ENCODE measurements at regions not wholly inside any gene's neighbourhood (a gene's known extent, or its start where the extent isn't known, plus 50 kb on each side); places are given as distances from the start of the nearest gene placed in this dataset.

GRCh38 chr16:6206080-6206479 is 1108.5 kb upstream of the EEF2KMT start:
- intact Hi-C loops (cut with DNase I), result no loop called here
- H3K27me3 ChIP-seq, result no peaks in the 10 kb centered on the region
- DNase-seq, result no peak
- H3K27ac ChIP-seq, result no peak overlapping the region
- H3K9me3 ChIP-seq, result peaks cover 0 to 16% (median 0%) of the 10 kb centered on the region in 12 donors
- no peaks in the 10 kb centered on the region for H3K4me1 ChIP-seq
- no peaks in the 10 kb centered on the region for H3K36me3 ChIP-seq
- WGBS, 4 donors, result 46 to 53% (median 51%) methylated on average over 5 of the region's 5 CpGs
- no peak for TF ChIP-seq CTCF (IDR thresholded peaks at IDR 0.05)
- no peak for TF ChIP-seq POLR2A (IDR thresholded peaks at IDR 0.05)
- ATAC-seq, result no peak
- H3K4me3 ChIP-seq, result no peak overlapping the region

GRCh38 chr16:6204945-6205344 is 1107.3 kb upstream of the EEF2KMT start:
- Histone ChIP-seq H3K27ac (no peak overlapping the region), H3K9me3 (peaks cover 0 to 16% (median 0%) of the 10 kb centered on the region in 12 donors), H3K36me3 (no peaks in the 10 kb centered on the region), H3K27me3 (no peaks in the 10 kb centered on the region), H3K4me1 (no peaks in the 10 kb centered on the region), H3K4me3 (no peak overlapping the region)
- no peak for TF ChIP-seq CTCF (IDR thresholded peaks at IDR 0.05)
- no peak for TF ChIP-seq POLR2A (IDR thresholded peaks at IDR 0.05)
- ATAC-seq (no peak), DNase-seq (no peak)
- intact Hi-C loops (cut with DNase I), result no loop called here
- WGBS, 4 donors, result 67 to 82% (median 71%) methylated on average over 2 of the region's 2 CpGs

GRCh38 chr16:6200861-6201260 is 1103.3 kb upstream of the EEF2KMT start:
- no peak overlapping the region for H3K27ac ChIP-seq
- H3K27me3 ChIP-seq, result no peaks in the 10 kb centered on the region
- intact Hi-C loops (cut with DNase I), result no loop called here
- 74 to 88% (median 81%) methylated on average over 6 of the region's 6 CpGs for WGBS, 4 donors
- DNase-seq (no peak), ATAC-seq (no peak)
- H3K36me3 ChIP-seq, result no peaks in the 10 kb centered on the region
- H3K9me3 ChIP-seq, result peaks cover 0 to 16% (median 0%) of the 10 kb centered on the region in 12 donors
- H3K4me3 ChIP-seq, result no peak overlapping the region
- no peaks in the 10 kb centered on the region for H3K4me1 ChIP-seq
- TF ChIP-seq CTCF (IDR thresholded peaks at IDR 0.05), result no peak
- no peak for TF ChIP-seq POLR2A (IDR thresholded peaks at IDR 0.05)

GRCh38 chr16:6200271-6200670 is 1102.7 kb upstream of the EEF2KMT start:
- H3K4me1 ChIP-seq, result no peaks in the 10 kb centered on the region
- DNase-seq (no peak), ATAC-seq (no peak)
- no peaks in the 10 kb centered on the region for H3K36me3 ChIP-seq
- WGBS, 4 donors, result 81 to 87% (median 83%) methylated on average over 6 of the region's 6 CpGs
- H3K27me3 ChIP-seq, result no peaks in the 10 kb centered on the region
- peaks cover 0 to 16% (median 0%) of the 10 kb centered on the region in 12 donors for H3K9me3 ChIP-seq
- no peak overlapping the region for H3K4me3 ChIP-seq
- TF ChIP-seq CTCF (IDR thresholded peaks at IDR 0.05) (no peak), POLR2A (IDR thresholded peaks at IDR 0.05) (no peak)
- no peak overlapping the region for H3K27ac ChIP-seq
- intact Hi-C loops (cut with DNase I), result no loop called here

Measured in heart left ventricle (tissue), 16 donors.